GM21619 (cell line): ENCODE measurements at regions not wholly inside any gene's neighbourhood (a gene's known extent, or its start where the extent isn't known, plus 50 kb on each side); places are given as distances from the start of the nearest gene placed in this dataset.

Experiments used
- ATAC-seq: cut with Tn5 transposase; IDR thresholded peaks from one replicate; pipeline ENCODE4 v1.9.1; 2021; ENCODE audit not compliant: unreplicated experiment

DNA sequence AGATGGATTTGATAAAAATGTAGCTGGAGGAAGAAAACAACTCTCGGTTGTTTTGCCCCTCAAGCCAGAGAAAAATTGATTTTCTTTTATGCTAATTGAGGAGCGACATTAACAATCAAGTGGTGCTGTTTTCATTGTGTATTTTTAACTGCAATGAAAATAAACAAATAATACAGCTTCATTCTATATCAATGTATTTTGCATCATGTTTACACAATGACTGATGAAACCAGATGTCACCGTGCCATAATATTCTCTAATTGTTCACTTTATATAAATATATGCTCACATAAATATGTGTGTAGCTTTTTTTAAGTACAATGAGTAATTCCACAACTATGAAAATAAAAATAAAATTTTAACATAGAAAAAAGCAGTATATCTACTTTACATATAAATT lies 139.0 kb upstream of the PRDM9 start:
- no peak for ATAC-seq

DNA sequence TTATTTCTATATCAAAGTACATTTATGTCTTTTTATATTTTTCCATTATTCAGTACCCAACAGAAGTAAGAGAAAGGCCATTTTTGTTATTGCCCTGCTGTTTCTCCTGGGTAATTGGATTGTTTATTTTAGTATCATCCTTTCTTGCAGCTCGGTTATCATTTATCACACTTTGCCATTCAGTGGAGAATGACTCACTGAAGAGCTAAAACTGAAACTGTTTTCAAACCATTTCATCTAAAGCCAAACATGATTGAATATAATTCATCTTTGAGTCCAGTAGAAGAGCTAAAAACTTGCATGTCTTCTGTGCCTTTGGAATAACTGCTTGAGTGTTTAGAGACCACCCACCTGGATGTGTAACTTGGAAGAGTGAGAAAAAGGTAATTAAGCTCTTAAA lies 139.5 kb upstream of the PRDM9 start:
- no peak for ATAC-seq

- no peak for ATAC-seq
These were observed 154.1 kb upstream of the PRDM9 start for GRCh38 chr5:23353286-23353685.

- no peak for ATAC-seq
These were observed 155.0 kb upstream of the PRDM9 start for GRCh38 chr5:23352446-23352845.

DNA sequence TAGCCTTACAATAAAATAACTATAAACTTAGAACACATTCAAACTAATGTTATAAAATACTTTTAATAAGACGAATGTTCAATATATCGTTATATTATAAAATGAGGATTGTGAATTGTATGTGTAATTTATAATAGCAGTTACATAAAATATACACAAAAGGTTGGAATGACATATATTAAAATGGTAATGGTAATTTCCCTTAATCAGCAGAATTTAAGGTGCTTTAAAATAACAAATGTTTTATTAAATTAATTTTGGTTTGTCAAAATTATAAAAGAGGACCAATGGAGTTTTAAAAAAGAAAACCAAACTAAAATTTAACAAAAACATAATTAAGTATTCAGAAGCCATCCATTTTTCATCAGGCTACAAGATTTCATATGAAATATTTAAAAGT lies 164.3 kb upstream of the PRDM9 start:
- ATAC-seq: no peak

DNA sequence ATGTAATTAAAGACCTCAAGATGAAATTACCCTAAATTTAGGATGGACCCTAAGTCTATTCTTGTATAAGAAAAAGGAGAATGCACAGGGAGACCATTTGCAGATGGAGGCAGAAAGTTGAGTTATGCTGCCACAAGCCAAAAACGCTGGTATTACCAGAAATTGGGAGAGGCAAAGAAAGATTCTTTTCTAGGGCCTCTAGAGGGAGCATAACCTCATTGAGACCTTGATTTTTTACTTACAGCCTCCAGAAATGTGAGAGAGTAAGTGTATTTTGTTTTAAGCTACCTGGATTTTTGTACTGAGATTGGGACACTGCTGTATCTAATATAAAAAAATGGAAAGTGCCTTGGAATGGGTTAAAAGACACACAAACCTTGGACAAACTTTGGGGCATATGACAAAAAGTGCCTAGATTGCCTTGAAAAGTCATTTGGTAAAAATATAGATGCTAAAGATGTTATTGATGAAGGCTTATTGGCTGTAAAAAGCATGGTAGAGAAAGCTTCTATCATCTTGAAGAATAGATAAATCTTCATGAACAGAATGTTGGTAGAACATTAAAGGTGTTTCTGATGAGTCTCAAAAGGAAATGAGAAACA lies 174.7 kb upstream of the PRDM9 start:
- no peak for ATAC-seq

DNA sequence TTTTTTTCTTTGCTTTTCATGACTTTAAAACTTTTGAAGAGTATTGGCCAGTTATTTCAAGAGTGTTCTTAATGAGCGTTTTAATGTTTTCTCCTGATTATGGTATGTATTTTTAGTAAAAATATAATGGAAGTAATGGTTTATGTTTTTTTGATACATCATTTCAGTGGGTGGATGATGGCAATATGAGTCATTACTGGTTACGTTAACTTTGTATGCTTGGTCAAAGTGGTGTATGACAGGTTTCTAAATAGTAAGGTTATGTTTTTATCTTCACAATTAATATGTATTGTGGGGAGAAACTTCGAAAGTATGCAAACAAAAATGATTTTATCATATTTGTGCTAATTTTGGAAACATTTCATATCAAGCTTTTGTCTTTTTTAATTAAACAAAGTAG lies 176.7 kb upstream of the PRDM9 start:
- no peak for ATAC-seq

- no peak for ATAC-seq
These were observed 187.5 kb upstream of the PRDM9 start for GRCh38 chr5:23319901-23320300.

- ATAC-seq: no peak
These were observed 188.4 kb upstream of the PRDM9 start for GRCh38 chr5:23318960-23319359.

GRCh38 chr5:23318166-23318565 lies 189.2 kb upstream of the PRDM9 start:
- ATAC-seq: no peak

DNA sequence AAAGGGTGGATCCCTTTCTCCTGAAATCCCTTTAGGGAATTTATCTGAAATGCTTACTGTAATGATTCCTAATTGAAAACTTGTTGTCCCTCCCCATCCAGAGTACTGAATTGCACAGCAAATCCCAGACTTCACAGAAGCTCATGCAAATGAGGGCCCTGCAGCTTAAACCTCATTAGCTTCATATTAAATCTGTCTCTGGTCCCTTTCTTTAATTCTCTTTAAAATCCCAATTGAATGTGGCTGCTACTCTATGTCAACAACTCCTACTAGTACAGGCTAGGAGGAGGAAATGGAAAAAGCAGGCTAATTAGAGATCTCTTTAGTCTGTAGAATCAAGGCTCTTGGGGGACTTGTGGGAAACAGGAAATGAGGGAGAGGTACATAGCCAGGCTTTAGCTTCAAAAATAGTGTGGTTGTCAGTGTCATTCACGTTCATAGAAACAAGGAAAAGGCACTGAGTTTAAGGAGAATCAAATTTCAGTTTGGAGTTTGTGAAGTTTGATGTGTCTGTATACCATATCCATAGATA lies 191.3 kb upstream of the PRDM9 start:
- no peak for ATAC-seq

- ATAC-seq: no peak
These were observed 192.6 kb upstream of the PRDM9 start for GRCh38 chr5:23314827-23315226.

GRCh38 chr5:23305055-23305454 lies 202.4 kb upstream of the PRDM9 start:
- ATAC-seq: no peak

GRCh38 chr5:23303836-23304235 lies 203.6 kb upstream of the PRDM9 start:
- ATAC-seq: no peak

GRCh38 chr5:23303435-23303834 lies 204.0 kb upstream of the PRDM9 start:
- no peak for ATAC-seq

DNA sequence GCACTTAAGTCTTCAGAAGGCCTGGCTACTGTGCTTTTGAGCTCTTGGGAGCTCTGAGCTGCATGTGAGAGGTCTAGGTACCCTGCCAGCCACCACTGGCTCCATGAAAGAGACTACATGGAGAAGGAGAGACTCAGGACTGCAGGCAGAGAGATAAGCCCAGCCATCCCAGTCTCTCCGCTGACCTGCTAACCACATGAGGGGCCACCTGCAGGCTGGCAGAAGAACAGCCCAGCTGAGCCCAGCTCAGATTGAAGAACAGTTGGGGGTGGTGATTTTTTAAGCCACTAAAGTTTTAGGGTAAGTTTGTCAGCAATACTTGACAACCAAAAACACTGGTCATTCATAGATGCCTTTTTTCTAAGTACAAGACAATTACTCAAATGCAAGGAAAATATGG lies 205.0 kb upstream of the PRDM9 start:
- ATAC-seq: no peak

DNA sequence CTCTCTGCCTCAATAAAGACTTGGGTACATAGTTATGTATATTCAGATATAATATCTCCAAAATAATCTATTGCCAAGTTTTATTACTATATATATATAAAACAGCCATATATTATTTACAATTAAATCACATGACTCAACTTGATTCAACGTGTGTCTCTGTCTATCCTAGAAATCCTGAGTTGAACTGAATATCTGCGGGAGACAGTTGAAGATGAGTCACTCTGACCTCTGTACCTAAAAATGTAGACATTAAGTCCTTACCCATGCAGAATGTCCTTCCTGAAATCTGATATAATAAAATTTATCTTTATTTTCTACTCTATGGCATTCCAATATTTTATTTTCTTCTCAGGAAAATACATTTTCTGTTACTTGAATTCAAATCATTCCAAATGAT lies 218.2 kb upstream of the PRDM9 start:
- ATAC-seq: no peak

DNA sequence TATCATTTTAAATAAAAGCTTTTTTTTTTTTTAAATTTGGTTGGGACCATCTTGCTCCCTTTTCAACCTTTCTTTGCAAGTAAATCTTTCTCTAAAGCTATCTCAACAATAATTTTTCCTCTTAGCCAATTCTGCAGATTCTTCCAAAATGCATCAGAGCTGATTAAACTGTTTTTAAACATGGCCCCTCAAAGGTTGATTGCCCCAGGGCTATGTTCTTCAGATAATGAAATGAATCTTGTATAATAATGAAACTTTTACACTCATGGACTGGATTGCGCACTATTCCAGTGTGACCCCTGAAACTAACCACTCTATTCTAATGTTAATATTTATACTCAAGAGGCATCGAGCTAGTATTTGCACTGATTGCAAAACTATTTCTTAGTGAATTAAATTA lies 222.8 kb upstream of the PRDM9 start:
- ATAC-seq: no peak

DNA sequence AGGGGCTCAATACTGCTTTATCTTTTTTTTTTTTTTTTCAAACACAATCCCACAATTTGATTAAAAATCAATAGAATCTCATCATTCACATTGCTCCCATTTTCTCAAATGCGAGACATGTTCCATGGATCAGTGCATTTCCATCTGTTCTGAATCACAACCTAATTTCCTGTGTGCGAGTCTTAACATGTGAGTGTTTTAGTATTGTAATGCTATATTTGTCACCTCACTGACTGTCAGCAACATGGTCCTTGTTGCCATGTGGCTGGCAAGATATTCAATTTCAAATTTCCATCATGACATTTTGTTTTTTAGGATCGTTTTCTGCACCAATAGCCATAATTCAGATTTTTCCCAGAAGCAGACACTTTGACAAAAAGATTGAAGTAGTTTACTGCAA lies 233.2 kb upstream of the PRDM9 start:
- ATAC-seq: no peak

GRCh38 chr5:23269981-23270380 lies 237.4 kb upstream of the PRDM9 start:
- ATAC-seq: no peak

DNA sequence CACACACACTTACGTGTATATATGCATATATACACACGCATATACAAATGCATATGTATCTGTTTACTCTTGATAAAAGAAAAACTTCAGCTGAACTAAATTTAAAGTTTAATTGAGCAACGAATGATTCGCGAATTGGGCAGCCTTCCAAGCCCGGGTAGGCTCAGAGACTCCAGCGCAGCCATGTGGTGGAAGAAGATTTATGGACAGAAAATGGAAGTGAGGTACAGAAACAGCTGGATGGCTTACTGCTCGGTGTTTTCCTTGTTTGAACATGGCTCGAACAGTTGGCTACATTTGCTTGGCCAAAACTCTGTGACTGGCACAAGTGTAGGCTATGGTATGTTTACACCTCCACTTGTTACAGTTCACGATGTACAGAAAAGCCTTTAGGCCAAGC lies 239.3 kb upstream of the PRDM9 start:
- no peak for ATAC-seq

DNA sequence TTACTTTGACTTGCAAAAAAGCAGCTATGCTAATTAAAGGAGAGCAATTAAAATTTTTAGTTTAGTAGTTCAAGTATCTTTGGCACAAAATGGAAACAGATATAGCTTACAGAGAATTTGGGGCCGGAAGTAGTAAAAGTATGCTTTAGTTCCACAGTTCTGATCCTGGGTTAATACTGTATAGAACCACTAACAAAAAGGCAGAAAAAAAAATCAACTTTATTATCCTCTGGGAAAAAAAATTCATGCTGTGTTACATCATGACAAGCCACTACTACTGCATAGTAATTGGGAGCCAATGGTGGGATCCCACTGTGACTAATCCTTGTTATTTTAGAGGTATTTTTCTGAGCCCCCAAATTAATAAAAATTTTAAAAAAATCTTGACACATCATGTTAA lies 246.8 kb upstream of the PRDM9 start:
- ATAC-seq: no peak

- no peak for ATAC-seq
These were observed 249.8 kb upstream of the PRDM9 start for GRCh38 chr5:23257656-23258055.
